Stomach (tissue), 8 donors: ENCODE measurements at regions not wholly inside any gene's neighbourhood (a gene's known extent, or its start where the extent isn't known, plus 50 kb on each side); places are given as distances from the start of the nearest gene placed in this dataset.

Experiments
- DNase-seq, 2 donors: peaks; one replicate each; pipeline versions ENCODE4 v3.0.0 to v3.0.0-alpha.2; 2013 to 2019
- H3K27ac ChIP-seq, 5 donors: fragments of 200-600 bp in 4 of 5; sonication (generic) in 4 of 5; one replicate each; pipeline ENCODE4 v1.5.1; 2013 to 2019; ENCODE audit warnings: mild to moderate bottlenecking in 1 of 5, moderate library complexity in 1 of 5
- H3K27me3 ChIP-seq, 3 donors: fragments of 200-600 bp; sonication (generic); one replicate each; pipeline ENCODE4 v1.5.1; 2017 to 2019; ENCODE audit warnings: mixed run types in 1 of 3
- H3K36me3 ChIP-seq, 4 donors: fragments of 200-600 bp; sonication (generic); 1 replicate in 3 of 4; 2 replicates in 1 of 4; pipeline ENCODE4 v1.5.1; 2016 to 2019
- H3K4me1 ChIP-seq, 4 donors: fragments of 200-600 bp; sonication (generic); one replicate each; pipeline ENCODE4 v1.5.1; 2016 to 2019
- H3K4me3 ChIP-seq, 4 donors: fragments of 200-600 bp; sonication (generic) in 3 of 4; one replicate each; pipeline ENCODE4 v1.5.1; 2016 to 2019; ENCODE audit warnings: mild to moderate bottlenecking in 1 of 4
- H3K9me3 ChIP-seq, 4 donors: fragments of 200-600 bp; sonication (generic); one replicate each; pipeline ENCODE4 v1.5.1; 2016 to 2019
- EP300 ChIP-seq: sonication (generic); formaldehyde crosslinking; IDR thresholded peaks from one replicate; pipeline ENCODE4 v1.6.1; 2017; ENCODE audit warnings: antibody characterized with exemption
- POLR2A ChIP-seq, 4 donors: fragments of 450-650 bp; IDR thresholded peaks; one replicate each; pipeline ENCODE4 v1.6.1; 2016; ENCODE audit warnings: antibody characterized with exemption in 4 of 4, control low read depth in 2 of 4, mild to moderate bottlenecking in 1 of 4, moderate library complexity in 1 of 4
- POLR2AphosphoS5 ChIP-seq, 3 donors: sonication (generic); formaldehyde crosslinking; IDR thresholded peaks; one replicate each; pipeline ENCODE4 v1.6.1; 2016; ENCODE audit warnings: antibody characterized with exemption in 3 of 3
- WGBS, 5 donors: extraction: QIAGEN DNeasy Blood & Tissue Kit in 3 of 5; methylation state at CpG; one replicate each; pipeline versions ENCODE4 v1.1.5 to v1.1.7; 2013 to 2018; 5-methylcytosine and 5-hydroxymethylcytosine counted together
- intact Hi-C: fragments of 100-400 bp; cut with DNase I; formaldehyde crosslinking; loops from one replicate; pipeline ENCODE4 v1.15.1; 2023; ENCODE audit warnings: low total_unique reads
- TF ChIP-seq, protein P1 (sequence below), 7 experiments: fragments of 450-650 bp in 4 of 7; fragments of 200-600 bp in 3 of 7; sonication (generic) in 3 of 7; IDR thresholded peaks; one replicate each; pipeline ENCODE4 v1.5.1; 2016 to 2019; ENCODE audit warnings: antibody characterized with exemption in 7 of 7, control low read depth in 2 of 7, mild to moderate bottlenecking in 1 of 7
- donor health status: healthy with polysubstance abuse.
- donor health status: Bipolar disorder and iron deficiency.
- donor health status: healthy.

DNA sequence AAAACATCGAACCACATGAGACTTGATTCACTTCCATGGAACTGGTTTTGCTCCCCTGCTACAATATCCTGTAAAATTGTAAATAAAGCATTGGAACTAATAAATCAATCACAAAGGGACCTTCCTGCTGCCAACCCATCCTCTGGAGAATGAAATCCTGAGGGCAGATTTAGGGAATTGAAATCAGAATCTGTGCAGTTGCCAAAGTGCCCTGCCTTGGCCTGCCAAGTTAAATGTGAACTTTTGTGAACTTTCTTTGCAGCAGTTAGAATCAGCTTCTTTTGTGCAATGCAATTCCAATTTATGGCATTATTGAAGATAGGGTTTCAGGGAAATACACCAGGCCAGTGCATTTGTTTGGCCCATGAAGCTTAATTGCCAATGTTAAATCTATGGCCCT is 263.1 kb downstream of the PTTG2 start:
- Histone ChIP-seq H3K9me3 (no peaks in the 10 kb centered on the region), H3K4me1 (peaks cover 12 to 29% (median 22%) of the 10 kb centered on the region in 4 donors), H3K4me3 (no peak overlapping the region), H3K27ac (peak overlapping the region; percentile 24 to 84 (median 71)), H3K27me3 (no peaks in the 10 kb centered on the region), H3K36me3 (no peaks in the 10 kb centered on the region)
- no peak for DNase-seq
- TF ChIP-seq EP300 (no peak), POLR2A (IDR thresholded peaks at IDR 0.05) (no peak), POLR2AphosphoS5 (IDR thresholded peaks at IDR 0.05) (no peak)
- TF ChIP-seq, protein P1, sequence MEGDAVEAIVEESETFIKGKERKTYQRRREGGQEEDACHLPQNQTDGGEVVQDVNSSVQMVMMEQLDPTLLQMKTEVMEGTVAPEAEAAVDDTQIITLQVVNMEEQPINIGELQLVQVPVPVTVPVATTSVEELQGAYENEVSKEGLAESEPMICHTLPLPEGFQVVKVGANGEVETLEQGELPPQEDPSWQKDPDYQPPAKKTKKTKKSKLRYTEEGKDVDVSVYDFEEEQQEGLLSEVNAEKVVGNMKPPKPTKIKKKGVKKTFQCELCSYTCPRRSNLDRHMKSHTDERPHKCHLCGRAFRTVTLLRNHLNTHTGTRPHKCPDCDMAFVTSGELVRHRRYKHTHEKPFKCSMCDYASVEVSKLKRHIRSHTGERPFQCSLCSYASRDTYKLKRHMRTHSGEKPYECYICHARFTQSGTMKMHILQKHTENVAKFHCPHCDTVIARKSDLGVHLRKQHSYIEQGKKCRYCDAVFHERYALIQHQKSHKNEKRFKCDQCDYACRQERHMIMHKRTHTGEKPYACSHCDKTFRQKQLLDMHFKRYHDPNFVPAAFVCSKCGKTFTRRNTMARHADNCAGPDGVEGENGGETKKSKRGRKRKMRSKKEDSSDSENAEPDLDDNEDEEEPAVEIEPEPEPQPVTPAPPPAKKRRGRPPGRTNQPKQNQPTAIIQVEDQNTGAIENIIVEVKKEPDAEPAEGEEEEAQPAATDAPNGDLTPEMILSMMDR (IDR thresholded peaks at IDR 0.05) = no peak
- intact Hi-C loops = no loop called here
- WGBS, 5 donors = 0 to 14% (median 0%) methylated on average over 1 of the region's 1 CpG

DNA sequence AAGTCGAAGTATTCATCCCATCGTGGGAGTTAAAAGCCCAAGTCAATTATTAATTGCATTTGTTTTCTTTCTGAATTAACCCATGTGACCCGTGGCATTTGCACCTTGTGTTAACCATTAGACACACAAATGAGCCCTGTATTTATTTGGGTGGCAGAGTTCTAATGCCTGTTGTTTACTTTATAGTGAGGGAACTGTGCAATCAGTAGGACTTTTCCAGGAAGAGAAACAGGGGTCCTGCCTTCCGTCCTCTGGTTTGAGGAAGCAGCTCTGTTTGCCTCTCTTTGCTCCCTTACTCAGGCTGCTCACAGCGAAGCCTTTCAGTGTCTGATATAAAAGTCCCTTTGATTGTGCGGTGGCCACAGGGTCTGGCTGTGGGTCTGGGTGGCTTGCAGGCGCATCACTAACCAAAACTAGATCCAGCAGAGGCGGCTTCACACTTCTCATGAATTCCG is 263.6 kb downstream of the PTTG2 start:
- peak; percentile 49 to 76 for DNase-seq
- Histone ChIP-seq H3K4me3 (no peak overlapping the region), H3K9me3 (no peaks in the 10 kb centered on the region), H3K27ac (peak overlapping the region; percentile 70 to 97 (median 77)), H3K4me1 (peaks cover 12 to 29% (median 22%) of the 10 kb centered on the region in 4 donors), H3K27me3 (no peaks in the 10 kb centered on the region), H3K36me3 (no peaks in the 10 kb centered on the region)
- 24 to 45% (median 27%) methylated on average over 9 of the region's 9 CpGs for WGBS, 5 donors
- no peak for TF ChIP-seq EP300
- peak in 2 of 3 donors; percentile 43 to 48 for TF ChIP-seq POLR2AphosphoS5 (IDR thresholded peaks at IDR 0.05)
- TF ChIP-seq, protein P1 (IDR thresholded peaks at IDR 0.05) = no peak
- no peak for TF ChIP-seq POLR2A (IDR thresholded peaks at IDR 0.05)
- intact Hi-C loops = no loop called here

DNA sequence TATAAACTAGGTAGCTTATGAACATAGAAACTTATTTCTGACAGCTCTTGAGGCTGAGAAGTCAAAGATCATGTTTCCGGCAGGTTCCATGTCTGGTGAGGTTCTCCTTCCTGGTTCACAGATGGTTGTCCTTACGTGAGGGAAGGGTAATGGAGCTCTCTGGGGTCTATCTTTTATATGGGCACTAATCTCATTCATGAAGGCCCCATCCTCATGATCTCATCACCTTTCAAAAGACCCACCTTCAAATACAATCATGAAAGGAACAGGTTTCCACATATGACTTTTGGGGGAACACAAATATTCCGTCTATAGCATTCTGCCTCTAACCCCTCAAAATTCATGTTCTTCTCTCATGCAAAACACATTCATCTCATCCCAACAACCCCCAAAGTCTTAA is 264.7 kb downstream of the PTTG2 start:
- H3K27ac ChIP-seq = peak overlapping the region in 4 of 5 donors; percentile 70 to 84 (median 74)
- no peaks in the 10 kb centered on the region for H3K27me3 ChIP-seq
- H3K4me3 ChIP-seq = no peak overlapping the region
- no peaks in the 10 kb centered on the region for H3K9me3 ChIP-seq
- peaks cover 17 to 33% (median 25%) of the 10 kb centered on the region in 4 donors for H3K4me1 ChIP-seq
- no peak for DNase-seq
- intact Hi-C loops = no loop called here
- WGBS, 5 donors = 83 to 91% (median 90%) methylated on average over 3 of the region's 3 CpGs
- H3K36me3 ChIP-seq = no peaks in the 10 kb centered on the region
- TF ChIP-seq POLR2AphosphoS5 (IDR thresholded peaks at IDR 0.05) (no peak), POLR2A (IDR thresholded peaks at IDR 0.05) (no peak), EP300 (no peak)
- TF ChIP-seq, protein P1 (IDR thresholded peaks at IDR 0.05) = no peak

DNA sequence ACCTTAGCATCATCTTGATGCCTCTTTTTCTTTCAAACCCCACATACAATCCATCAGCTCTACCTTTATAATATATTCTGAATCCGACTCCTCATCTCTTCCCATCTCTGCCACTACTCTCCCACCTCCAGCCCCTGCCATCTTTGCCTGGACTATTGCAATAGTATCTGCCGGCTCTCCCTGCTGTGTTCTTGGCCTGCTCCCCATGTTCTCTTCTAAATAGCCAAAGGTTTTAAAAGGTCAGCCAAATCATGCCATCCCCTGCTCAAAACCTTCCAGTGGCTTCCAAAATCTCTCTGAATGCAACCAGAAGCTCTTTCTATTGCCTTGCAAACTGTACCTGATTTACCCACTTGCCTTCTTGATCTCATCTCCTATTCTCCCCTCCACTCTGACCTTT is 266.0 kb downstream of the PTTG2 start:
- 85 to 94% (median 90%) methylated on average over 2 of the region's 2 CpGs for WGBS, 5 donors
- DNase-seq = no peak
- TF ChIP-seq POLR2AphosphoS5 (IDR thresholded peaks at IDR 0.05) (no peak), EP300 (no peak), POLR2A (IDR thresholded peaks at IDR 0.05) (no peak)
- TF ChIP-seq, protein P1 (IDR thresholded peaks at IDR 0.05) = no peak
- H3K36me3 ChIP-seq = no peaks in the 10 kb centered on the region
- no peaks in the 10 kb centered on the region for H3K9me3 ChIP-seq
- H3K4me3 ChIP-seq = no peak overlapping the region
- H3K27me3 ChIP-seq = no peaks in the 10 kb centered on the region
- intact Hi-C loops = no loop called here
- H3K27ac ChIP-seq = no peak overlapping the region
- H3K4me1 ChIP-seq = peaks cover 20 to 46% (median 36%) of the 10 kb centered on the region in 4 donors
